ENCODE measurements at regions not wholly inside any gene's neighbourhood (a gene's known extent, or its start where the extent isn't known, plus 50 kb on each side); places are given as distances from the start of the nearest gene placed in this dataset.

DNA sequence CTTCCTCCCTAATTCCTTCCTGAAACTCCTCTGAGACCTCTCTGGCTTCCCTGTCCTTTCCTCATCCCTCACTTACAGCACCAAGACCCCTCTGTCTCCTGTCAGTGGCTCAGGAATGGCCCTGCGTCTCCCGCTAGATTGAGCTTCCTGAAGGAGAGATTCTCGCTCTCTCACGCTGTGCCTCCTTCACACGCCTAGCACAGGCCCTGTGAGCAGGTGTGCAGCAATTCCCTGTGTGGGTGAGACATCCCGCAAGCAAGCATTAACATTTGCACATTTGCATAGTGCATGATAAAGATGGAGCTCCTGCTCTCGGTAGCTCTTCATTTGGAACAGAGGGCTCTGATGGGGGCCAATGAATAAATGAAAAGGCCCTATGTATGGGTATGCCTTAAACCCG, 159.8 kb downstream of the ADAMTS15 start:
- CTCF ChIA-PET, result no interaction called here
- TF ChIP-seq, protein P1, sequence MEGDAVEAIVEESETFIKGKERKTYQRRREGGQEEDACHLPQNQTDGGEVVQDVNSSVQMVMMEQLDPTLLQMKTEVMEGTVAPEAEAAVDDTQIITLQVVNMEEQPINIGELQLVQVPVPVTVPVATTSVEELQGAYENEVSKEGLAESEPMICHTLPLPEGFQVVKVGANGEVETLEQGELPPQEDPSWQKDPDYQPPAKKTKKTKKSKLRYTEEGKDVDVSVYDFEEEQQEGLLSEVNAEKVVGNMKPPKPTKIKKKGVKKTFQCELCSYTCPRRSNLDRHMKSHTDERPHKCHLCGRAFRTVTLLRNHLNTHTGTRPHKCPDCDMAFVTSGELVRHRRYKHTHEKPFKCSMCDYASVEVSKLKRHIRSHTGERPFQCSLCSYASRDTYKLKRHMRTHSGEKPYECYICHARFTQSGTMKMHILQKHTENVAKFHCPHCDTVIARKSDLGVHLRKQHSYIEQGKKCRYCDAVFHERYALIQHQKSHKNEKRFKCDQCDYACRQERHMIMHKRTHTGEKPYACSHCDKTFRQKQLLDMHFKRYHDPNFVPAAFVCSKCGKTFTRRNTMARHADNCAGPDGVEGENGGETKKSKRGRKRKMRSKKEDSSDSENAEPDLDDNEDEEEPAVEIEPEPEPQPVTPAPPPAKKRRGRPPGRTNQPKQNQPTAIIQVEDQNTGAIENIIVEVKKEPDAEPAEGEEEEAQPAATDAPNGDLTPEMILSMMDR (conservative IDR thresholded peaks at IDR 0.05; ENCODE audit: low read depth), result no peak

DNA sequence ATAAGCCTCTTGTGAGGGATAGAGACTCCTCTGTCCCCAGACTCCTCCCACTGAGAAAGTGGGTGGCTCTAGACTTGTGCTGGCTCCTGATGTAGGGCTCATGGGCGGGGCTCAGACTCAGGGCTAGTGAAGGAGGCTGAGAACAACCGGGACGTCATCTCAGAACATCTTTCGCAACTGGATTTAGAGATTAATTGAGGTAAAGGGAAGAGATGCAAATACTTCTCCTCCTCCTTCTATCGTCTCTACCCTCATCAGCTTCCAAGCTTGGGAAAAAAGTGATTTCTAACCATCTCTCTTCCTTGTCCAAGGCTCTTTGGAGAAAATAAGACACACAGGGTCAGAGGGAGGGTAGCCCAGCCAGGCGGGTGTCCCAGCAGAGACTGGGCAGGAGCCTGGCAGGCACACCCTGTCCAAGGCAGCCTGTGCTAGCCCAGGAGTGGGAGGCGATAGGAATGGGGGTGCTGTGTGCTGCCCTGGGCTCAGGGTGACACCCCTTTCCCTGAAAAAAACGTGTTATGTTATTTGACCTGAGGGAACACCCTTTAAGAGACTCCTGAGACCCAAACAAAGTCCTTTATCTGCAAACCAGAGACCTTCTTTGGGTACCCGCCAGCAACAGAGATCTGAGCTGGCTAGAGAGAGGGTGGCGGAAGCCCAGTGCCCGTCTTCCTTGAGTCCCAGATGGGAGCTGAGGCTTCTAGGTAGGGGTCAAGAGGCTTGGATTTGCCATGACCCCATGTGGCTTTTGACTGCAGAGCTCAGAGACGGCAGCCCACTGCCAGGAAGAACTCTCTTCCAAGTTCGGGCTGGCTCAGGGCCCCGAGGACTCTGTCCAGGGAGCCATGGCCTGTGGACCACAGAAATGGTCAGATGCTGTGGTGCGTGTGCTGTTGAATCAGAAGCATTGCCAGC, 160.9 kb downstream of the ADAMTS15 start:
- TF ChIP-seq, protein P1 (conservative IDR thresholded peaks at IDR 0.05; ENCODE audit: low read depth), result no peak
- ChIA-PET POLR2A (ENCODE audit: low non-redundant PET) (no interaction called here), CTCF (no interaction called here)
- peak; percentile 50 for DNase-seq (ENCODE audit: low spot score)
- H3K27ac ChIP-seq, result peak overlapping the region; percentile 76

More for the DNA sequence above, 159.8 kb downstream of the ADAMTS15 start:
- POLR2A ChIA-PET (ENCODE audit: low non-redundant PET), result no interaction called here
- no peak for DNase-seq (ENCODE audit: low spot score)
- H3K27ac ChIP-seq, result no peak overlapping the region

DNA sequence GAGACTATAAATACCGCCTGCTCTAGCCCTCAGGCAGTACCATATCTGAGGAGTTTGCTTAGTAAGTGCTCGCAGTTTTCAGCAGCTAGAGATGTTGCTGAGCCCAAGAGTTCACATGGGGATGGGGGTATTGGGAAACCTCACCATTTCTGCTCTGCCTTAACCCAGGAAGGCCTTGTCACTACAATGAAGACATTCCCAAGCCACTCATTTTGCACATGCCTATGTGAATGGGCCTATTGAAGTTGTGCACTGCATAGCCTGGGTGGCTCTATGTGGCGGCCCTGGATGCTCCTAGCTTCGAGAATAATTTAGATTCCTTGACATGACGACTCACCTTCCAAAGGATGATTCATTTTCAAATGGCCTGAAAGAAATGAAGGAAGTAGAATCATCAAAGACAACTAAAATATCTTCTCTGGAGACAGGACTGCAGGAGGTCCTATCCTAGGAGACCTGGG, 163.4 kb downstream of the ADAMTS15 start:
- TF ChIP-seq, protein P1 (conservative IDR thresholded peaks at IDR 0.05; ENCODE audit: low read depth), result no peak
- ChIA-PET POLR2A (ENCODE audit: low non-redundant PET) (no interaction called here), CTCF (no interaction called here)
- peak overlapping the region; percentile 78 for H3K27ac ChIP-seq
- DNase-seq (ENCODE audit: low spot score), result peak; percentile 69

DNA sequence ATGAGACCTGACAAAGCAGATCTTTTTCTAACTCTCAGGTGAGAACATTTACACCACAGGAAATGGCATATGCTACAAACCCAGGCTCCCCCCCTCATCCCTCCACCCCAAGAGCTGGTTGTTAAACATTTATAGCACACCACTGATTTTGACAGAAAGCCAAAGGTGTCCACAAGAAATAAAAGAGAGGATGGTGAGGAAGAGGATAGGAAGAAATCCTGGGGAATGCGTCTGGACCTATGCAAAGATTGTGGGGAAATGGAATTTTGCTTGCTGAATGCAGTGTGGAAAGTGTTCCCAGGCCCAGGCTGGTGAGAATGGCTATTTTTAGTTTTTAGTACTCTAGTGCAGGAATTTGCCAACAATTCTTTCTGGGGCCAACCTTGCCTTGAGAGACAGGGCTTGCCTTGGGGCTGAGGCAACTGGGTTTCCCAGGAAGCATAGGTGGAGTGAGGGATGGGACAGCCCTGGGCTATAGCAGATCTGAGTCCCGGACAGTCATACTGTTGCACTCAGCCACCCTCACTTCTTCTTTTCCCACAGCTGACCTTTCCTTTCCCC, 163.9 kb downstream of the ADAMTS15 start:
- ChIA-PET POLR2A (ENCODE audit: low non-redundant PET) (no interaction called here), CTCF (no interaction called here)
- peak overlapping the region; percentile 78 for H3K27ac ChIP-seq
- TF ChIP-seq, protein P1 (conservative IDR thresholded peaks at IDR 0.05; ENCODE audit: low read depth), result no peak
- peak; percentile 41 for DNase-seq (ENCODE audit: low spot score)

DNA sequence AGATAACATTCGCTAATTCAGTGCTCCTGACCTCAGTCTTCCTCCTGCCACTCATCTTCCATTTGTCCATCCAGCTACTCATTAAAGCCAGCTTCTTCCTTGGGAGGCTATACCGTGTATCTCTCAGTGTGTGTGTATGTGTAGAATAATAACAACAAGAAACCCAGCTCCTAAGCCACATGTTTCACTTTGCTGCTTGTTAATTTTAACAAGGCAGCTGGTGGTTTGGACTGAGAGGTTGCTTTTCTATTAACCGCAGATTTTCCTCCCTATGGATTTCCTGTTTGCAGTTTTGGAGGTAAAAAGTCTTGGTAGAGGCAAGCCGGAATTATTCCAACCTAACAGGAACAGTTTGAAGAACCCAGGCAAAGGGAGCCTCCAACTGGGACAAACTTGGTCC, 165.0 kb downstream of the ADAMTS15 start:
- ChIA-PET POLR2A (ENCODE audit: low non-redundant PET) (no interaction called here), CTCF (no interaction called here)
- TF ChIP-seq, protein P1 (conservative IDR thresholded peaks at IDR 0.05; ENCODE audit: low read depth), result no peak
- no peak for DNase-seq (ENCODE audit: low spot score)
- no peak overlapping the region for H3K27ac ChIP-seq

DNA sequence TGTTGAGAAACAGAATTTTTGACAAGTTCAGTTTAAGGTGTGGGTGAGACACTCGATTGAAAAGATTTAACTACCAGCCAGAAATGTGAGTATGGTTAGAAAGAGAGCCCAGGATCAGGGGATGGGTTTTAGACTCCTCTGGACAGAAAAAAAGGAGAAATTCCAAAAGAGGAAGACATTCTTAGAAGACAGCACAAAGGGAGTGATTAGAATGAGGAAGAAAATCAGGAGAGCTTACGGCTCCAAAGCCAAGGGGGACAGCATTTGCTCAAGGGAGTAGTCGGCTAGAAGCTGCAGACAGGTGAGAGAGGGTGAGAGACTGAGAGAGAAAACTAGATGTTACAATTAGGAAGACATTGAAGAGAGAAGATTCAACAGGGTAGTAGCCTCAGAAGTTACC, 166.1 kb downstream of the ADAMTS15 start:
- ChIA-PET POLR2A (ENCODE audit: low non-redundant PET) (no interaction called here), CTCF (no interaction called here)
- H3K27ac ChIP-seq, result no peak overlapping the region
- TF ChIP-seq, protein P1 (conservative IDR thresholded peaks at IDR 0.05; ENCODE audit: low read depth), result no peak
- DNase-seq (ENCODE audit: low spot score), result no peak

All from RWPE1 (cell line).